IMR-90 (cell line): ENCODE measurements at regions not wholly inside any gene's neighbourhood (a gene's known extent, or its start where the extent isn't known, plus 50 kb on each side); places are given as distances from the start of the nearest gene placed in this dataset.

ENCODE experiments used
- ATAC-seq: fragments of 200-7000 bp; cut with Tn5 transposase; 2 replicates; pipeline ENCODE4 v1.9.1; 2020; ENCODE audit warnings: low read depth, mild to moderate bottlenecking, moderate library complexity
- BruUV-seq: library from RNA; stranded (reverse); fragments of 400-500 nt; replicated peaks from 2 replicates; lab custom pipeline; 2021; lab: Mats Ljungman, UMichigan
- CTCF ChIA-PET: fragments of 300-600 bp; formaldehyde crosslinking; extraction: SDS; loops from one replicate; lab custom pipeline; 2021; ENCODE audit warnings: antibody characterized with exemption; lab: Yijun Ruan, JAX
- POLR2A ChIA-PET: fragments of 300-600 bp; sonication (Branson Sonifier 250); formaldehyde crosslinking; loops from one replicate; lab custom pipeline; 2022; ENCODE audit warnings: antibody characterized with exemption; ENCODE audit not compliant: unreplicated experiment; lab: Charles Lee
- DNase-seq: peaks from one replicate; pipeline ENCODE4 v3.0.0; 2013
- H2AFZ ChIP-seq: replicated peaks from 2 replicates; pipeline ENCODE3; 2013; ENCODE audit warnings: low read length, mild to moderate bottlenecking; ENCODE audit not compliant: poor library complexity
- H2AK5ac ChIP-seq: 2 replicates; pipeline ENCODE4 v1.6.1; 2013; ENCODE audit warnings: low read depth, low read length, inconsistent platforms
- H2AK9ac ChIP-seq: replicated peaks from 2 replicates; pipeline ENCODE3; 2013; ENCODE audit warnings: mild to moderate bottlenecking, low read depth, low read length, moderate library complexity; ENCODE audit not compliant: poor library complexity
- H2BK120ac ChIP-seq: 2 replicates; pipeline ENCODE4 v1.6.1; 2013; ENCODE audit warnings: low read depth, low read length, inconsistent platforms
- H2BK15ac ChIP-seq: 3 replicates; pipeline ENCODE4 v1.6.1; 2013; ENCODE audit warnings: low read depth, low read length, inconsistent platforms
- H2BK20ac ChIP-seq: 2 replicates; pipeline ENCODE4 v1.6.1; 2013; ENCODE audit warnings: low read depth, mild to moderate bottlenecking, inconsistent platforms, low read length, moderate library complexity
- H2BK5ac ChIP-seq: 2 replicates; pipeline ENCODE4 v1.6.1; 2013; ENCODE audit warnings: mild to moderate bottlenecking, low read depth, low read length, inconsistent platforms; ENCODE audit not compliant: poor library complexity, severe bottlenecking
- H3K14ac ChIP-seq: replicated peaks from 2 replicates; pipeline ENCODE4 v1.6.1; 2013; ENCODE audit warnings: low read depth, low read length, inconsistent platforms
- H3K18ac ChIP-seq: 2 replicates; pipeline ENCODE4 v1.6.1; 2013; ENCODE audit warnings: low read depth, low read length, control low read depth
- H3K23ac ChIP-seq: 2 replicates; pipeline ENCODE4 v1.6.1; 2013; ENCODE audit warnings: low read depth, low read length, inconsistent platforms
- H3K27ac ChIP-seq: 2 replicates; pipeline ENCODE4 v1.5.1; 2013; ENCODE audit warnings: mild to moderate bottlenecking, control low read depth, low read length; ENCODE audit not compliant: insufficient read depth
- H3K27me3 ChIP-seq: 2 replicates; pipeline ENCODE4 v1.6.1; 2013; ENCODE audit warnings: low read length; ENCODE audit not compliant: control insufficient read depth, insufficient read depth
- H3K36me3 ChIP-seq: 2 replicates; pipeline ENCODE4 v1.6.1; 2013; ENCODE audit warnings: low read length, mixed read lengths; ENCODE audit not compliant: control insufficient read depth, insufficient read depth
- H3K4ac ChIP-seq: 2 replicates; pipeline ENCODE4 v1.6.1; 2013; ENCODE audit warnings: low read depth, low read length, inconsistent platforms
- H3K4me1 ChIP-seq: 2 replicates; pipeline ENCODE4 v1.6.1; 2013; ENCODE audit warnings: low read length, mixed read lengths; ENCODE audit not compliant: control insufficient read depth, insufficient read depth
- H3K4me2 ChIP-seq: 2 replicates; pipeline ENCODE4 v1.6.1; 2013; ENCODE audit warnings: low read depth, mild to moderate bottlenecking, control low read depth, low read length, moderate library complexity
- H3K4me3 ChIP-seq: 2 replicates; pipeline ENCODE4 v1.5.1; 2013; ENCODE audit warnings: low read depth, mild to moderate bottlenecking, control low read depth, low read length, moderate library complexity; ENCODE audit not compliant: insufficient read depth
- H3K56ac ChIP-seq: 2 replicates; pipeline ENCODE4 v1.6.1; 2013; ENCODE audit warnings: low read length, inconsistent platforms; ENCODE audit not compliant: insufficient read depth; ENCODE audit errors: extremely low read depth
- H3K79me1 ChIP-seq, 2 experiments: 2 replicates each; pipeline ENCODE4 v1.6.1; 2013; ENCODE audit warnings: low read length in 2 of 2, inconsistent platforms in 1 of 2, low read depth in 1 of 2
- H3K9ac ChIP-seq: 2 replicates; pipeline ENCODE4 v1.6.1; 2013; ENCODE audit warnings: low read depth, low read length, control low read depth
- H3K9me1 ChIP-seq: 2 replicates; pipeline ENCODE4 v1.6.1; 2013; ENCODE audit warnings: low read length, inconsistent platforms; ENCODE audit not compliant: insufficient read depth
- H3K9me3 ChIP-seq: 2 replicates; pipeline ENCODE4 v1.6.1; 2013; ENCODE audit warnings: low read length; ENCODE audit not compliant: control insufficient read depth, insufficient read depth
- H4K20me1 ChIP-seq: 2 replicates; pipeline ENCODE4 v1.6.1; 2013; ENCODE audit warnings: low read length, inconsistent platforms; ENCODE audit not compliant: insufficient read depth
- H4K5ac ChIP-seq: 2 replicates; pipeline ENCODE4 v1.6.1; 2013; ENCODE audit warnings: mild to moderate bottlenecking, low read depth, low read length, control low read depth
- H4K8ac ChIP-seq, 2 experiments: 2 replicates each; pipeline ENCODE4 v1.6.1; 2013; ENCODE audit warnings: low read depth in 2 of 2, low read length in 2 of 2, control low read depth in 1 of 2, inconsistent platforms in 1 of 2
- H4K91ac ChIP-seq: 2 replicates; pipeline ENCODE4 v1.6.1; 2013; ENCODE audit warnings: low read depth, low read length, inconsistent platforms; ENCODE audit not compliant: insufficient read depth
- CEBPB ChIP-seq: IDR thresholded peaks from 2 replicates; pipeline ENCODE4 v1.6.1; 2012; ENCODE audit warnings: low read depth, low read length, improper control_type of control experiment
- RCOR1 ChIP-seq: IDR thresholded peaks from 2 replicates; pipeline ENCODE4 v1.6.1; 2012; ENCODE audit warnings: mild to moderate bottlenecking, low read length, improper control_type of control experiment; ENCODE audit not compliant: insufficient replicate concordance
- WGBS, 2 experiments: methylation state at CpG; one replicate each; pipeline versions ENCODE4 v1.1.5 to v1.1.7; 2013; ENCODE audit warnings: missing lambda C conversion rate in 2 of 2; ENCODE audit not compliant: insufficient read length in 1 of 2; ENCODE audit errors: extremely low coverage in 2 of 2; 5-methylcytosine and 5-hydroxymethylcytosine counted together
- dilution Hi-C: fragments of 300-500 bp; cut with HindIII; formaldehyde crosslinking; loops from one replicate; pipeline ENCODE4 v1.14.3; 2018; ENCODE audit warnings: low sequenced_read_pairs; ENCODE audit not compliant: unreplicated experiment
- in situ Hi-C: fragments of 300-500 bp; cut with MboI; formaldehyde crosslinking; loops from 3 replicates; pipeline ENCODE4 v1.14.3; 2019; ENCODE audit warnings: low sequenced_read_pairs, inconsistent platforms, mixed read lengths
- intact Hi-C: fragments of 100-400 bp; cut with micrococcal nuclease; formaldehyde crosslinking; loops from 2 replicates; pipeline ENCODE4 v1.10.0; 2022

- Histone ChIP-seq H3K36me3 (no peaks in the 10 kb centered on the region), H3K14ac (peak overlapping the region; percentile 12; the same call in 1 of the 2 replicates), H2AFZ (no peak overlapping the region), H3K18ac (no peak overlapping the region), H4K20me1 (no peaks in the 10 kb centered on the region), H4K5ac (no peak overlapping the region), H3K9me1 (no peaks in the 10 kb centered on the region), H4K8ac (no peak overlapping the region; a peak in 1 of 4 replicates), H2BK15ac (no peak overlapping the region), H3K9ac (no peak overlapping the region), H4K91ac (no peak overlapping the region), H3K79me1 (no peaks in the 10 kb centered on the region), H3K56ac (no peak overlapping the region), H3K27me3 (no peaks in the 10 kb centered on the region), H3K4me2 (no peak overlapping the region), H2BK120ac (no peak overlapping the region), H3K27ac (no peak overlapping the region), H2BK20ac (no peak overlapping the region), H2AK5ac (no peak overlapping the region), H3K4me1 (no peaks in the 10 kb centered on the region; the same call in 1 of the 2 replicates), H3K9me3 (no peaks in the 10 kb centered on the region), H3K4me3 (no peak overlapping the region), H3K4ac (no peak overlapping the region), H2BK5ac (no peak overlapping the region), H2AK9ac (no peak overlapping the region), H3K23ac (no peak overlapping the region)
- no TSS peak for BruUV-seq
- ChIA-PET POLR2A (no interaction called here), CTCF (no interaction called here)
- in situ Hi-C loops (no loop called here), intact Hi-C loops (no loop called here), dilution Hi-C loops (no loop called here)
- no peak for TF ChIP-seq RCOR1
- TF ChIP-seq CEBPB: peak; percentile 69
- ATAC-seq (no peak), DNase-seq (peak; percentile 5)
- WGBS, 2 experiments: no CpG with 5 or more reads among the region's 2 CpGs
These were observed 877.7 kb upstream of the CITED2 start for GRCh38 chr6:140252099-140252498.
